Upper lobe of left lung (tissue), 6 donors: ENCODE measurements at regions not wholly inside any gene's neighbourhood (a gene's known extent, or its start where the extent isn't known, plus 50 kb on each side); places are given as distances from the start of the nearest gene placed in this dataset.
A peak's percentile ranks its signal among the peaks of the same experiment; 100 is the strongest.

Experiments
- ATAC-seq, 2 donors: fragments of 200-7000 bp; cut with Tn5 transposase; one replicate each; pipeline ENCODE4 v1.9.1; 2022; ENCODE audit warnings: mild to moderate bottlenecking in 2 of 2, moderate library complexity in 2 of 2; ENCODE audit not compliant: low FRiP score in 2 of 2
- DNase-seq, 2 donors: peaks; one replicate each; pipeline ENCODE4 v3.0.0-alpha.2; 2019 to 2020
- H3K27ac ChIP-seq, 4 donors: fragments of 200-600 bp; sonication (generic); one replicate each; pipeline ENCODE4 v1.5.1; 2016 to 2019
- H3K27me3 ChIP-seq, 4 donors: fragments of 200-600 bp; sonication (generic); one replicate each; pipeline ENCODE4 v1.5.1; 2017 to 2019
- H3K36me3 ChIP-seq, 4 donors: fragments of 200-600 bp; sonication (generic); one replicate each; pipeline ENCODE4 v1.5.1; 2016 to 2019
- H3K4me1 ChIP-seq, 4 donors: fragments of 200-600 bp; sonication (generic); one replicate each; pipeline ENCODE4 v1.5.1; 2018 to 2019
- H3K4me3 ChIP-seq, 4 donors: fragments of 200-600 bp; sonication (generic); one replicate each; pipeline ENCODE4 v1.5.1; 2017 to 2019; ENCODE audit warnings: mild to moderate bottlenecking in 2 of 4, moderate library complexity in 1 of 4
- H3K9me3 ChIP-seq, 4 donors: fragments of 200-600 bp; sonication (generic); one replicate each; pipeline ENCODE4 v1.5.1; 2018 to 2019
- CTCF ChIP-seq, 6 experiments: fragments of 450-650 bp in 4 of 6; fragments of 200-600 bp in 2 of 6; sonication (generic) in 2 of 6; IDR thresholded peaks; one replicate each; pipeline ENCODE4 v1.5.1; 2016 to 2019; ENCODE audit warnings: antibody characterized with exemption in 6 of 6
- EP300 ChIP-seq, 4 donors: sonication (generic); formaldehyde crosslinking; IDR thresholded peaks; one replicate each; pipeline ENCODE4 v1.5.1; 2017; ENCODE audit warnings: antibody characterized with exemption in 4 of 4, control low read depth in 2 of 4
- POLR2A ChIP-seq, 4 donors: fragments of 450-650 bp; IDR thresholded peaks; one replicate each; pipeline ENCODE4 v1.5.1; 2016 to 2017; ENCODE audit warnings: antibody characterized with exemption in 4 of 4, mild to moderate bottlenecking in 2 of 4
- POLR2AphosphoS5 ChIP-seq, 2 donors: sonication (generic); formaldehyde crosslinking; IDR thresholded peaks; one replicate each; pipeline ENCODE4 v1.5.1; 2017; ENCODE audit warnings: antibody characterized with exemption in 2 of 2
- WGBS, 2 donors: methylation state at CpG; one replicate each; pipeline ENCODE4 v1.1.5; 2017 to 2018; 5-methylcytosine and 5-hydroxymethylcytosine counted together
- donor health status: DM: no; HTN: no; CAD: no; lungs with moderate emphysema.
- donor health status: DM: no; HTN: yes; CAD: no; lungs with severe emphysema.

DNA sequence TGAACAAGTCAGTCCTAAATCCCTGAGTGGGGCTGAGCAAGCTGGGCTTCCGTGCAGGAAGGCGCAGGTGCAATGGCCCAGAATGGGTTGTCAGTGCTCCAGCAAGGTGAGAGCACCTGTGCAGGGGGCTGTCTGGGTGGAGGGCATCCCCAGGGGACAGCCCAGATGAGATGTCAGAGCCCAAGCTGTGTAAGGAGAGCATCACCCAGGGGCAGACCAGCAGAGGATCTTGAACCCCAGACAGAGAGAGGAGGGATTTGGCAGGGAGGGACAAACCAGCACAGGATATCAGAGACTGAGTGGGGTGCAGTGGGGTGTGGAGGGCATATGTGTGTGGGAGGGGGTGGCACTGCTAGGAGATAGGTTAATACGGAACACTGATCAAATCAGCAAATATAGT, 114.9 kb upstream of the TMEM45B start:
- no peak for TF ChIP-seq POLR2AphosphoS5 (IDR thresholded peaks at IDR 0.05)
- no peak for TF ChIP-seq POLR2A (IDR thresholded peaks at IDR 0.05)
- no peak for TF ChIP-seq EP300 (IDR thresholded peaks at IDR 0.05)
- TF ChIP-seq CTCF (IDR thresholded peaks at IDR 0.05): no peak
- Histone ChIP-seq H3K4me1 (peaks cover 0 to 5% (median 3%) of the 10 kb centered on the region in 4 donors), H3K27ac (no peak overlapping the region), H3K36me3 (no peaks in the 10 kb centered on the region), H3K9me3 (no peaks in the 10 kb centered on the region), H3K4me3 (no peak overlapping the region), H3K27me3 (no peaks in the 10 kb centered on the region)
- ATAC-seq (no peak), DNase-seq (no peak)
- 87 to 94% methylated on average over 3 of the region's 3 CpGs for WGBS, 2 donors

- ATAC-seq: no peak
- Histone ChIP-seq H3K4me1 (no peaks in the 10 kb centered on the region), H3K36me3 (no peaks in the 10 kb centered on the region), H3K9me3 (no peaks in the 10 kb centered on the region), H3K27ac (no peak overlapping the region), H3K27me3 (no peaks in the 10 kb centered on the region), H3K4me3 (no peak overlapping the region)
- TF ChIP-seq CTCF (IDR thresholded peaks at IDR 0.05) (no peak), POLR2A (IDR thresholded peaks at IDR 0.05) (no peak), EP300 (IDR thresholded peaks at IDR 0.05) (no peak), POLR2AphosphoS5 (IDR thresholded peaks at IDR 0.05) (no peak)
- WGBS, 2 donors: 91 to 94% methylated on average over 4 to 6 of the region's 6 CpGs
- no peak for DNase-seq
These were observed 113.9 kb upstream of the TMEM45B start for GRCh38 chr11:129701706-129702105.

- ATAC-seq: no peak
- no peaks in the 10 kb centered on the region for H3K9me3 ChIP-seq
- H3K4me3 ChIP-seq: no peak overlapping the region
- H3K36me3 ChIP-seq: no peaks in the 10 kb centered on the region
- DNase-seq: no peak
- no peaks in the 10 kb centered on the region for H3K27me3 ChIP-seq
- H3K4me1 ChIP-seq: no peaks in the 10 kb centered on the region
- no peak overlapping the region for H3K27ac ChIP-seq
- 82 to 91% methylated on average over 14 of the region's 14 CpGs for WGBS, 2 donors
- TF ChIP-seq POLR2AphosphoS5 (IDR thresholded peaks at IDR 0.05): no peak
- no peak for TF ChIP-seq POLR2A (IDR thresholded peaks at IDR 0.05)
- no peak for TF ChIP-seq EP300 (IDR thresholded peaks at IDR 0.05)
- no peak for TF ChIP-seq CTCF (IDR thresholded peaks at IDR 0.05)
These were observed 112.9 kb upstream of the TMEM45B start for GRCh38 chr11:129702410-129703398.

DNA sequence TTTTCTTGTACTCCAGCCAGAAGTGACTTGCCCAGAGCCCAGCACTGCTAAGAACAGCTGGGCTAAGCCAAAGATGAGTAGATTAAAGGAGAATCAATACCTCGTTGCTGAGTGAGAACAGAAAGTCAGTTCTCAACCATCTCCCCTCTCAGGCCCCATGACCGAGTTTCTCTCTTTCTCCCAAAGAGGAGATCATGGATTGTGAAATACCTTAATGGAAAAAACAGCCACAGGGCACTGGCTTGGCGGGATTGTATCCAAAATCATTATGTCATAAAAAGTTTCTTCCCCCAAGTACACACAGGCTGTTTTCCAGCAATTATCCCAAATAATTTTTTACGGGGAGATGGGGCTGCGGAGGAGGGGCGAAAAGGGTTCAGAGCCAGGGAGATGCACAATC, 111.8 kb upstream of the TMEM45B start:
- TF ChIP-seq EP300 (IDR thresholded peaks at IDR 0.05) (no peak), POLR2AphosphoS5 (IDR thresholded peaks at IDR 0.05) (no peak), CTCF (IDR thresholded peaks at IDR 0.05) (no peak), POLR2A (IDR thresholded peaks at IDR 0.05) (no peak)
- ATAC-seq: peak in 1 of 2 donors; percentile 39
- 59 to 73% methylated on average over 6 of the region's 6 CpGs for WGBS, 2 donors
- Histone ChIP-seq H3K4me3 (no peak overlapping the region), H3K36me3 (no peaks in the 10 kb centered on the region), H3K9me3 (no peaks in the 10 kb centered on the region), H3K27ac (no peak overlapping the region), H3K27me3 (no peaks in the 10 kb centered on the region), H3K4me1 (no peaks in the 10 kb centered on the region)
- no peak for DNase-seq
